ENCODE measurements at regions not wholly inside any gene's neighbourhood (a gene's known extent, or its start where the extent isn't known, plus 50 kb on each side); places are given as distances from the start of the nearest gene placed in this dataset.
"Not testable (repeated sequence)": the region's sequence is repeated elsewhere in the genome, so short reads cannot be mapped to it uniquely, and the experiment has no call there.

GRCh38 chr15:44861917-44862316 lies 94.6 kb upstream of the TERB2 start:
- DNase-seq: no peak
- no peak overlapping the region for H3K27ac ChIP-seq
- intact Hi-C loops (cut with DNase I; ENCODE audit: low total_unique reads): no loop called here

DNA sequence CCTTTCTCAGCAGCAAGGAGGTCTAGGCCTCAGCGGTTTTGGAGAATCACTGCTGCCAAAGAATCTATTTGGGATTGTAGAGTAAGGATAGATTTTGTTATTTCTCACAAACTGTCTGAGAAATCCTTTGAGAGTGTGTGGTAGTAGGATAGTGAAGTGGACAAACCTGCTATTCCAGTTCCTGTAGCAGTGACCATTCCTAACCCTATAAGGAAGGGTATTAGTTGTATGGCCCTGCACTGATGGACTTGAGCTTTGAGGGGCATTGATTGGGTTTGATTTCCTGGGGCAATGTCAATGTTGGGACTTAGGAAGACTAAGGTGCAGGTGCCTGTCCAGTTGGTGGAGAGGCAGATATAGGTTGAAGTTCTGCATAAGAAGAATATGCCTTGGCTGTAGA lies 93.6 kb upstream of the TERB2 start:
- H3K36me3 ChIP-seq; DNase-seq; H3K9me3 ChIP-seq; H3K4me1 ChIP-seq; intact Hi-C loops (cut with DNase I; ENCODE audit: low total_unique reads); H3K27me3 ChIP-seq; H3K27ac ChIP-seq; H3K4me3 ChIP-seq: not testable (repeated sequence)

More at GRCh38 chr15:44861917-44862316, 94.6 kb upstream of the TERB2 start:
- TF ChIP-seq POLR2A (IDR thresholded peaks at IDR 0.05) (no peak), CTCF (IDR thresholded peaks at IDR 0.05) (no peak)
- Histone ChIP-seq H3K36me3 (no peaks in the 10 kb centered on the region), H3K9me3 (no peaks in the 10 kb centered on the region), H3K4me3 (no peak overlapping the region), H3K4me1 (no peaks in the 10 kb centered on the region), H3K27me3 (no peaks in the 10 kb centered on the region)

DNA sequence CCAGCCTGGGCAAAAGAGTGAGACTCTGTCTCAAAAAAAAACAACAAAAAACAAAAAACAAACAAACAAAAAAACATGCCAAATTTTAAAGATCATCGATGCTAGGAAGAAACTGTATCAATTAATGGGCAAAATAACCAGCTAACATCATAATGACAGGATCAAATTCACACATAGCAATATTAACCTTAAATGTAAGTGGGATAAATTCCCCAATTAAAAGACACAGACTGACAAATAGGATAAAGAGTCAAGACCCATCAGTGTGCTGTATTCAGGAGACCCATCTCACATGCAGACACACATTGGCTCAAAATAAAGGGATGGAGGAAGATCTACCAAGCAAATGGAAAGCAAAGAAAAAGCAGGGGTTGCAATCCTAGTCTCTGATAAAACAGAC lies 88.4 kb upstream of the TERB2 start:
- H3K27me3 ChIP-seq; DNase-seq; intact Hi-C loops (cut with DNase I; ENCODE audit: low total_unique reads); H3K4me3 ChIP-seq; H3K9me3 ChIP-seq; H3K27ac ChIP-seq; H3K4me1 ChIP-seq; H3K36me3 ChIP-seq: not testable (repeated sequence)

GRCh38 chr15:44870125-44870524 lies 86.4 kb upstream of the TERB2 start:
- H3K27ac ChIP-seq; H3K27me3 ChIP-seq; H3K4me1 ChIP-seq; H3K9me3 ChIP-seq; intact Hi-C loops (cut with DNase I; ENCODE audit: low total_unique reads); H3K36me3 ChIP-seq; H3K4me3 ChIP-seq; DNase-seq: not testable (repeated sequence)

- no peaks in the 10 kb centered on the region for H3K36me3 ChIP-seq
- intact Hi-C loops (cut with DNase I; ENCODE audit: low total_unique reads): no loop called here
- no peak overlapping the region for H3K27ac ChIP-seq
- DNase-seq: no peak
- H3K4me1 ChIP-seq: no peaks in the 10 kb centered on the region
- H3K9me3 ChIP-seq: peaks cover 0 to 3% of the 10 kb centered on the region in 2 donors
- TF ChIP-seq CTCF (IDR thresholded peaks at IDR 0.05) (no peak), POLR2A (IDR thresholded peaks at IDR 0.05) (no peak)
- H3K4me3 ChIP-seq: no peak overlapping the region
- H3K27me3 ChIP-seq: no peaks in the 10 kb centered on the region
These were observed 83.4 kb upstream of the TERB2 start for GRCh38 chr15:44873103-44873502.

DNA sequence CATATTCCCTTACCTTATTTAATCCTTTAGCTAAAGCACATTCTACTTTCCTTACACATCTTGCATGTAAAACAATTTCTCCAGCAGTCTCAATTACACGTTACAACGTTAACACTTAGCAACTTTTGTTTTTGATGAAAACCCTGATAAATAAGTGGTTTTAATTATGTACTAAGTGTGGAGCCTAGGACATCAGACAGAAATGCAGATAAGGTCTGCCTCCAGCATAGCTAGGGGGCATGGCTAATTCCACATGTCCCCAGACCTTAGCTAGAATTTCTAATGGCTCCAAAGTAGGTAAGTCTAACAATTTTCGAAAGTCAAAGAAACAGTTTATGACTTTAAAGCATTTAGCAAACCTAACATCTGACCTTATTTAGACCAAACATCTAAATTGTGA lies 77.4 kb upstream of the TERB2 start:
- Histone ChIP-seq H3K27me3 (no peaks in the 10 kb centered on the region), H3K36me3 (no peaks in the 10 kb centered on the region), H3K9me3 (peaks cover 0 to 3% of the 10 kb centered on the region in 2 donors), H3K27ac (no peak overlapping the region), H3K4me3 (no peak overlapping the region), H3K4me1 (no peaks in the 10 kb centered on the region)
- TF ChIP-seq CTCF (IDR thresholded peaks at IDR 0.05) (no peak), POLR2A (IDR thresholded peaks at IDR 0.05) (no peak)
- intact Hi-C loops (cut with DNase I; ENCODE audit: low total_unique reads): no loop called here
- DNase-seq: no peak

DNA sequence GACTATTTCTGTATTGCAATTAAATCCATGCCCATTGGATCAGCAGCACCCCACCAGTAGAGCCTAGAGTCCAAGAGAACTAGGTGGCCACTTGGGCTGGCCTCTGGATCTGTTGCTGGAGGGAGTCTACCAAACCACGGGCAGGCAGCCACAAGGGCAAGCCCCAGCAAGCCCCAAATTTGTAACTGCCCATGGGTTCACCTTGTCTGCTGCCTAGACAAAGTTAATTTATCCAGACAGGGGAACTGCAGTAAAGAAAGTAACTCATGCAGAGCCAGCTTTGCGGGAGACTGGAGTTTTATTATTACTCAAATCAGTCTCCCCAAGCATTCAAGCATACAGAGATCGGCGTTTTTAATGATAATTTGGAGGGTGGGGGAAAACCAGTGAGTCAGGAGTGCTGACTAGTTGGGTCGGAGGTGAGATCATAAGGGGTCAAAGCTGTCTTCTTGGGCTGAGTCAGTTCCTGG lies 74.0 kb upstream of the TERB2 start:
- Histone ChIP-seq H3K36me3 (no peaks in the 10 kb centered on the region), H3K4me3 (no peak overlapping the region), H3K9me3 (no peaks in the 10 kb centered on the region), H3K4me1 (no peaks in the 10 kb centered on the region), H3K27me3 (no peaks in the 10 kb centered on the region), H3K27ac (no peak overlapping the region)
- intact Hi-C loops (cut with DNase I; ENCODE audit: low total_unique reads): no loop called here
- no peak for DNase-seq
- TF ChIP-seq CTCF (IDR thresholded peaks at IDR 0.05) (no peak), POLR2A (IDR thresholded peaks at IDR 0.05) (no peak)

Data from uterus (tissue), 3 donors.